ENCODE measurements at regions not wholly inside any gene's neighbourhood (a gene's known extent, or its start where the extent isn't known, plus 50 kb on each side); places are given as distances from the start of the nearest gene placed in this dataset.

- TF ChIP-seq EZH2phosphoT487 (IDR thresholded peaks at IDR 0.05; ENCODE audit: insufficient read depth, low read depth) = no peak
- no peak for TF ChIP-seq EZH2 (IDR thresholded peaks at IDR 0.05; ENCODE audit: insufficient read depth, poor library complexity, severe bottlenecking)
Measured at GRCh38 chr18:78804206-78805030, 175.2 kb upstream of the SALL3 start.
